ENCODE measurements at regions not wholly inside any gene's neighbourhood (a gene's known extent, or its start where the extent isn't known, plus 50 kb on each side); places are given as distances from the start of the nearest gene placed in this dataset.
"Not testable (repeated sequence)": the region's sequence is repeated elsewhere in the genome, so short reads cannot be mapped to it uniquely, and the experiment has no call there.

GRCh38 chr12:86944197-86944819 lies 688.1 kb upstream of the MGAT4C start:
- H3K27me3 ChIP-seq (ENCODE audit: control insufficient read depth, insufficient read depth, low read length); H3K4me3 ChIP-seq (ENCODE audit: low read depth, low read length); H3K27ac Mint-ChIP-seq; H3K9me3 ChIP-seq (ENCODE audit: control insufficient read depth in 2 of 2, low read length in 2 of 2); H3K27ac ChIP-seq (ENCODE audit: insufficient read depth, low read length, poor library complexity, severe bottlenecking); ATAC-seq (ENCODE audit: low read depth in 2 of 2); H3K4me1 ChIP-seq (ENCODE audit: control insufficient read depth, insufficient read depth, low read length, poor library complexity, severe bottlenecking); H3K27me3 Mint-ChIP-seq; H3K36me3 ChIP-seq (ENCODE audit: control insufficient read depth, insufficient read depth, low read length); H3K36me3 Mint-ChIP-seq; H3K4me1 Mint-ChIP-seq; H3K4me3 Mint-ChIP-seq; DNase-seq: not testable (repeated sequence)
- H3K9me3 Mint-ChIP-seq, result peaks cover 0 to 38% (median 9%) of the 10 kb centered on the region in 7 donors

GRCh38 chr12:86931714-86932113 lies 675.5 kb upstream of the MGAT4C start:
- Mint-ChIP-seq H3K4me3 (no peak overlapping the region), H3K27me3 (no peaks in the 10 kb centered on the region), H3K9me3 (peaks cover 0 to 9% (median 3%) of the 10 kb centered on the region in 7 donors), H3K27ac (no peak overlapping the region), H3K4me1 (no peaks in the 10 kb centered on the region), H3K36me3 (no peaks in the 10 kb centered on the region)
- Histone ChIP-seq H3K27me3 (ENCODE audit: control insufficient read depth, insufficient read depth, low read length) (no peaks in the 10 kb centered on the region), H3K36me3 (ENCODE audit: control insufficient read depth, insufficient read depth, low read length) (no peaks in the 10 kb centered on the region), H3K4me1 (ENCODE audit: control insufficient read depth, insufficient read depth, low read length, poor library complexity, severe bottlenecking) (no peaks in the 10 kb centered on the region), H3K9me3 (ENCODE audit: control insufficient read depth in 2 of 2, low read length in 2 of 2) (no peaks in the 10 kb centered on the region), H3K4me3 (ENCODE audit: low read depth, low read length) (no peak overlapping the region), H3K27ac (ENCODE audit: insufficient read depth, low read length, poor library complexity, severe bottlenecking) (no peak overlapping the region)
- ATAC-seq (ENCODE audit: low read depth in 2 of 2) (no peak), DNase-seq (no peak)

GRCh38 chr12:86929962-86930361 lies 673.8 kb upstream of the MGAT4C start:
- H3K27me3 ChIP-seq (ENCODE audit: control insufficient read depth, insufficient read depth, low read length), result no peaks in the 10 kb centered on the region
- peaks cover 0 to 9% (median 3%) of the 10 kb centered on the region in 7 donors for H3K9me3 Mint-ChIP-seq
- no peaks in the 10 kb centered on the region for H3K36me3 Mint-ChIP-seq
- H3K4me1 ChIP-seq (ENCODE audit: control insufficient read depth, insufficient read depth, low read length, poor library complexity, severe bottlenecking), result no peaks in the 10 kb centered on the region
- no peak for ATAC-seq (ENCODE audit: low read depth in 2 of 2)
- H3K4me3 Mint-ChIP-seq, result no peak overlapping the region
- no peak overlapping the region for H3K27ac Mint-ChIP-seq
- no peaks in the 10 kb centered on the region for H3K36me3 ChIP-seq (ENCODE audit: control insufficient read depth, insufficient read depth, low read length)
- no peak for DNase-seq
- H3K4me3 ChIP-seq (ENCODE audit: low read depth, low read length), result no peak overlapping the region
- no peaks in the 10 kb centered on the region for H3K9me3 ChIP-seq (ENCODE audit: control insufficient read depth in 2 of 2, low read length in 2 of 2)
- H3K27me3 Mint-ChIP-seq, result no peaks in the 10 kb centered on the region
- no peak overlapping the region for H3K27ac ChIP-seq (ENCODE audit: insufficient read depth, low read length, poor library complexity, severe bottlenecking)
- no peaks in the 10 kb centered on the region for H3K4me1 Mint-ChIP-seq

- no peaks in the 10 kb centered on the region for H3K36me3 ChIP-seq (ENCODE audit: control insufficient read depth, insufficient read depth, low read length)
- no peak for DNase-seq
- H3K4me1 Mint-ChIP-seq, result no peaks in the 10 kb centered on the region
- H3K27ac Mint-ChIP-seq, result no peak overlapping the region
- H3K27me3 Mint-ChIP-seq, result no peaks in the 10 kb centered on the region
- no peaks in the 10 kb centered on the region for H3K27me3 ChIP-seq (ENCODE audit: control insufficient read depth, insufficient read depth, low read length)
- no peak overlapping the region for H3K4me3 ChIP-seq (ENCODE audit: low read depth, low read length)
- no peak for ATAC-seq (ENCODE audit: low read depth in 2 of 2)
- H3K27ac ChIP-seq (ENCODE audit: insufficient read depth, low read length, poor library complexity, severe bottlenecking), result no peak overlapping the region
- no peaks in the 10 kb centered on the region for H3K36me3 Mint-ChIP-seq
- H3K9me3 ChIP-seq (ENCODE audit: control insufficient read depth in 2 of 2, low read length in 2 of 2), result no peaks in the 10 kb centered on the region
- H3K4me3 Mint-ChIP-seq, result no peak overlapping the region
- H3K9me3 Mint-ChIP-seq, result peaks cover under 1 to 11% (median 6%) of the 10 kb centered on the region in 7 donors
- H3K4me1 ChIP-seq (ENCODE audit: control insufficient read depth, insufficient read depth, low read length, poor library complexity, severe bottlenecking), result no peaks in the 10 kb centered on the region
Observed at GRCh38 chr12:86917121-86917520, 660.9 kb upstream of the MGAT4C start.

GRCh38 chr12:86914721-86915120 lies 658.5 kb upstream of the MGAT4C start:
- Mint-ChIP-seq H3K4me1 (no peaks in the 10 kb centered on the region), H3K27ac (no peak overlapping the region), H3K27me3 (no peaks in the 10 kb centered on the region), H3K4me3 (no peak overlapping the region), H3K36me3 (no peaks in the 10 kb centered on the region), H3K9me3 (peaks cover 0 to 13% (median 5%) of the 10 kb centered on the region in 7 donors)
- Histone ChIP-seq H3K4me1 (ENCODE audit: control insufficient read depth, insufficient read depth, low read length, poor library complexity, severe bottlenecking) (no peaks in the 10 kb centered on the region), H3K27ac (ENCODE audit: insufficient read depth, low read length, poor library complexity, severe bottlenecking) (no peak overlapping the region), H3K9me3 (ENCODE audit: control insufficient read depth in 2 of 2, low read length in 2 of 2) (no peaks in the 10 kb centered on the region), H3K36me3 (ENCODE audit: control insufficient read depth, insufficient read depth, low read length) (no peaks in the 10 kb centered on the region), H3K27me3 (ENCODE audit: control insufficient read depth, insufficient read depth, low read length) (no peaks in the 10 kb centered on the region), H3K4me3 (ENCODE audit: low read depth, low read length) (no peak overlapping the region)
- DNase-seq (no peak), ATAC-seq (ENCODE audit: low read depth in 2 of 2) (no peak)

GRCh38 chr12:86911973-86912372 lies 655.8 kb upstream of the MGAT4C start:
- H3K27me3 Mint-ChIP-seq, result no peaks in the 10 kb centered on the region
- Histone ChIP-seq H3K9me3 (ENCODE audit: control insufficient read depth in 2 of 2, low read length in 2 of 2) (no peaks in the 10 kb centered on the region), H3K27me3 (ENCODE audit: control insufficient read depth, insufficient read depth, low read length) (no peaks in the 10 kb centered on the region), H3K36me3 (ENCODE audit: control insufficient read depth, insufficient read depth, low read length) (no peaks in the 10 kb centered on the region), H3K4me3 (ENCODE audit: low read depth, low read length) (no peak overlapping the region), H3K4me1 (ENCODE audit: control insufficient read depth, insufficient read depth, low read length, poor library complexity, severe bottlenecking) (no peaks in the 10 kb centered on the region), H3K27ac (ENCODE audit: insufficient read depth, low read length, poor library complexity, severe bottlenecking) (no peak overlapping the region)
- no peak overlapping the region for H3K4me3 Mint-ChIP-seq
- H3K36me3 Mint-ChIP-seq, result no peaks in the 10 kb centered on the region
- ATAC-seq (ENCODE audit: low read depth in 2 of 2), result no peak
- no peaks in the 10 kb centered on the region for H3K4me1 Mint-ChIP-seq
- no peak for DNase-seq
- no peak overlapping the region for H3K27ac Mint-ChIP-seq
- H3K9me3 Mint-ChIP-seq, result peaks cover 0 to 13% (median 7%) of the 10 kb centered on the region in 7 donors

GRCh38 chr12:86903159-86903558 lies 647.0 kb upstream of the MGAT4C start:
- H3K27me3 Mint-ChIP-seq, result no peaks in the 10 kb centered on the region
- Histone ChIP-seq H3K27ac (ENCODE audit: insufficient read depth, low read length, poor library complexity, severe bottlenecking) (no peak overlapping the region), H3K9me3 (ENCODE audit: control insufficient read depth in 2 of 2, low read length in 2 of 2) (peaks cover 0 to 6% of the 10 kb centered on the region in 2 experiments), H3K4me1 (ENCODE audit: control insufficient read depth, insufficient read depth, low read length, poor library complexity, severe bottlenecking) (no peaks in the 10 kb centered on the region), H3K4me3 (ENCODE audit: low read depth, low read length) (no peak overlapping the region), H3K27me3 (ENCODE audit: control insufficient read depth, insufficient read depth, low read length) (no peaks in the 10 kb centered on the region), H3K36me3 (ENCODE audit: control insufficient read depth, insufficient read depth, low read length) (no peaks in the 10 kb centered on the region)
- DNase-seq (no peak), ATAC-seq (ENCODE audit: low read depth in 2 of 2) (no peak)
- peaks cover 0 to 13% (median 3%) of the 10 kb centered on the region in 7 donors for H3K9me3 Mint-ChIP-seq
- H3K4me3 Mint-ChIP-seq, result no peak overlapping the region
- no peaks in the 10 kb centered on the region for H3K36me3 Mint-ChIP-seq
- H3K4me1 Mint-ChIP-seq, result no peaks in the 10 kb centered on the region
- no peak overlapping the region for H3K27ac Mint-ChIP-seq

GRCh38 chr12:86860776-86861175 lies 604.6 kb upstream of the MGAT4C start:
- Histone ChIP-seq H3K27ac (ENCODE audit: insufficient read depth, low read length, poor library complexity, severe bottlenecking) (no peak overlapping the region), H3K36me3 (ENCODE audit: control insufficient read depth, insufficient read depth, low read length) (no peaks in the 10 kb centered on the region), H3K4me1 (ENCODE audit: control insufficient read depth, insufficient read depth, low read length, poor library complexity, severe bottlenecking) (no peaks in the 10 kb centered on the region), H3K9me3 (ENCODE audit: control insufficient read depth in 2 of 2, low read length in 2 of 2) (peaks cover 0 to 4% of the 10 kb centered on the region in 2 experiments), H3K27me3 (ENCODE audit: control insufficient read depth, insufficient read depth, low read length) (no peaks in the 10 kb centered on the region), H3K4me3 (ENCODE audit: low read depth, low read length) (no peak overlapping the region)
- H3K4me1 Mint-ChIP-seq, result no peaks in the 10 kb centered on the region
- H3K27ac Mint-ChIP-seq, result no peak overlapping the region
- ATAC-seq (ENCODE audit: low read depth in 2 of 2) (no peak), DNase-seq (no peak)
- no peak overlapping the region for H3K4me3 Mint-ChIP-seq
- H3K36me3 Mint-ChIP-seq, result no peaks in the 10 kb centered on the region
- H3K9me3 Mint-ChIP-seq, result peaks cover 0 to 11% (median 4%) of the 10 kb centered on the region in 7 donors
- H3K27me3 Mint-ChIP-seq, result no peaks in the 10 kb centered on the region
